Vagina (tissue), 2 donors: ENCODE measurements at regions not wholly inside any gene's neighbourhood (a gene's known extent, or its start where the extent isn't known, plus 50 kb on each side); places are given as distances from the start of the nearest gene placed in this dataset.

Experiments used
- DNase-seq, 2 donors: peaks; one replicate each; pipeline ENCODE4 v3.0.0-alpha.2; 2017; ENCODE audit errors: extremely low spot score in 2 of 2
- H3K27ac ChIP-seq: fragments of 200-600 bp; sonication (generic); one replicate; pipeline ENCODE4 v1.5.1; 2019
- H3K27me3 ChIP-seq: fragments of 200-600 bp; sonication (generic); one replicate; pipeline ENCODE4 v1.5.1; 2019
- H3K36me3 ChIP-seq, 2 donors: fragments of 200-600 bp; sonication (generic); one replicate each; pipeline ENCODE4 v1.5.1; 2017 to 2019
- H3K4me1 ChIP-seq: fragments of 200-600 bp; sonication (generic); one replicate; pipeline ENCODE4 v1.5.1; 2019
- H3K4me3 ChIP-seq, 2 donors: fragments of 200-600 bp; sonication (generic); 1 replicate in 1 of 2; 2 replicates in 1 of 2; pipeline ENCODE4 v1.5.1; 2016 to 2019
- H3K9me3 ChIP-seq: fragments of 200-600 bp; sonication (generic); one replicate; pipeline ENCODE4 v1.5.1; 2019
- POLR2A ChIP-seq, 2 donors: fragments of 450-650 bp; IDR thresholded peaks; one replicate each; pipeline ENCODE4 v1.6.1; 2017; ENCODE audit warnings: antibody characterized with exemption in 2 of 2, mild to moderate bottlenecking in 2 of 2, moderate library complexity in 2 of 2
- POLR2AphosphoS5 ChIP-seq, 2 donors: sonication (generic); formaldehyde crosslinking; IDR thresholded peaks; one replicate each; pipeline ENCODE4 v1.9.0; 2017; ENCODE audit warnings: antibody characterized with exemption in 2 of 2, mild to moderate bottlenecking in 2 of 2, low read depth in 1 of 2; ENCODE audit not compliant: insufficient read depth in 1 of 2
- intact Hi-C: fragments of 100-400 bp; cut with DNase I; formaldehyde crosslinking; loops from one replicate; pipeline ENCODE4 v1.15.1; 2023
- TF ChIP-seq, protein P1 (sequence below), 3 experiments: fragments of 450-650 bp in 2 of 3; fragments of 200-600 bp in 1 of 3; sonication (generic) in 1 of 3; IDR thresholded peaks; one replicate each; pipeline ENCODE4 v1.5.1; 2017 to 2019; ENCODE audit warnings: antibody characterized with exemption in 3 of 3, mild to moderate bottlenecking in 2 of 3, moderate library complexity in 2 of 3

DNA sequence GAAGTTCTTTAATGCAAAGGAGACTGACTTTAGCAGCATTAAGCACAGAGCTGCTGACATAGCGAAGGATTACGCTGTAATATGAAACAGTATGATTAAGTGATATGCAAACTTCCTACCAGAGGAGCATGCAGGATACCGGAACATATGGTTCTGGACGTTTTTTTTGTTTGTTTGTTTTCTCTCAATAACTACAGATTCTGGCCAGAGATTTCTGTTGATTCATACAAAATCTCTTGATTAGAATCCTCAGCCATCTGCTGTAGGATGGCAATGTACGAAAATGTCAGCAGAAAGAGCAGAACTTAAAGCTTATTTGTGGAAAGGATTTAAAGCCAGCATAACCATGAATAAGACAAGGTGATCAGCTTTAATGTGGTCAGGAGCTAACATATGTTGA, 970.7 kb downstream of the KCNT2 start:
- DNase-seq = no peak
- intact Hi-C loops = no loop called here
- TF ChIP-seq, protein P1, sequence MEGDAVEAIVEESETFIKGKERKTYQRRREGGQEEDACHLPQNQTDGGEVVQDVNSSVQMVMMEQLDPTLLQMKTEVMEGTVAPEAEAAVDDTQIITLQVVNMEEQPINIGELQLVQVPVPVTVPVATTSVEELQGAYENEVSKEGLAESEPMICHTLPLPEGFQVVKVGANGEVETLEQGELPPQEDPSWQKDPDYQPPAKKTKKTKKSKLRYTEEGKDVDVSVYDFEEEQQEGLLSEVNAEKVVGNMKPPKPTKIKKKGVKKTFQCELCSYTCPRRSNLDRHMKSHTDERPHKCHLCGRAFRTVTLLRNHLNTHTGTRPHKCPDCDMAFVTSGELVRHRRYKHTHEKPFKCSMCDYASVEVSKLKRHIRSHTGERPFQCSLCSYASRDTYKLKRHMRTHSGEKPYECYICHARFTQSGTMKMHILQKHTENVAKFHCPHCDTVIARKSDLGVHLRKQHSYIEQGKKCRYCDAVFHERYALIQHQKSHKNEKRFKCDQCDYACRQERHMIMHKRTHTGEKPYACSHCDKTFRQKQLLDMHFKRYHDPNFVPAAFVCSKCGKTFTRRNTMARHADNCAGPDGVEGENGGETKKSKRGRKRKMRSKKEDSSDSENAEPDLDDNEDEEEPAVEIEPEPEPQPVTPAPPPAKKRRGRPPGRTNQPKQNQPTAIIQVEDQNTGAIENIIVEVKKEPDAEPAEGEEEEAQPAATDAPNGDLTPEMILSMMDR (IDR thresholded peaks at IDR 0.05) = no peak
- TF ChIP-seq POLR2AphosphoS5 (IDR thresholded peaks at IDR 0.05; ENCODE audit: insufficient read depth in 1 of 2, low read depth in 1 of 2) (no peak), POLR2A (IDR thresholded peaks at IDR 0.05) (no peak)

GRCh38 chr1:195618287-195618686, 990.0 kb downstream of the KCNT2 start:
- DNase-seq = no peak
- no peaks in the 10 kb centered on the region for H3K27me3 ChIP-seq
- no peak overlapping the region for H3K27ac ChIP-seq
- H3K36me3 ChIP-seq = no peaks in the 10 kb centered on the region
- intact Hi-C loops = no loop called here
- no peak overlapping the region for H3K4me3 ChIP-seq
- H3K9me3 ChIP-seq = no peaks in the 10 kb centered on the region
- no peak for TF ChIP-seq POLR2A (IDR thresholded peaks at IDR 0.05)
- TF ChIP-seq POLR2AphosphoS5 (IDR thresholded peaks at IDR 0.05; ENCODE audit: insufficient read depth in 1 of 2, low read depth in 1 of 2) = no peak
- TF ChIP-seq, protein P1 (IDR thresholded peaks at IDR 0.05) = no peak
- no peaks in the 10 kb centered on the region for H3K4me1 ChIP-seq

More for the DNA sequence above, 970.7 kb downstream of the KCNT2 start:
- H3K4me1 ChIP-seq = no peaks in the 10 kb centered on the region
- no peak overlapping the region for H3K27ac ChIP-seq
- no peak overlapping the region for H3K4me3 ChIP-seq
- H3K36me3 ChIP-seq = no peaks in the 10 kb centered on the region
- no peaks in the 10 kb centered on the region for H3K27me3 ChIP-seq
- no peaks in the 10 kb centered on the region for H3K9me3 ChIP-seq

DNA sequence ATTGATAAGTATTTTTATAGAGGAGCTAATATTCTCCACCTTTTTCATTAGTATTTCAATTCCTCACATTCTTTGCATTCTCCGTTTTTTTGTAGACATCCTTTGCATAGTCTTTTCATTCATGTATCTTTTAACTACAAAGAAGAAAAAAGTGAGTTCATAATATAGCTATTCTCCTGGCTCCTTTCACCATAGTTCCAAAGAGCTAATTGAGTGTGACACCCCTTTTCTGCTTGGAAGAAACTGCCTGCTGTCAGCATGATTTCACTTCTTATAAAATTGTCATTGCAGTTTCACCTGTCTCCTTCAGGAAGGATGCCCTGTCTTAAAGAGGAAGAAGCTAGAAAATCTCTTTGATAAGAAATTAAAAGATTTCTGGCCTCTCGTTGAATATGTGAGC, 991.1 kb downstream of the KCNT2 start:
- Histone ChIP-seq H3K4me3 (no peak overlapping the region), H3K27ac (no peak overlapping the region), H3K36me3 (no peaks in the 10 kb centered on the region), H3K27me3 (no peaks in the 10 kb centered on the region), H3K9me3 (no peaks in the 10 kb centered on the region), H3K4me1 (no peaks in the 10 kb centered on the region)
- no peak for DNase-seq
- no peak for TF ChIP-seq POLR2A (IDR thresholded peaks at IDR 0.05)
- TF ChIP-seq, protein P1 (IDR thresholded peaks at IDR 0.05) = no peak
- TF ChIP-seq POLR2AphosphoS5 (IDR thresholded peaks at IDR 0.05; ENCODE audit: insufficient read depth in 1 of 2, low read depth in 1 of 2) = no peak
- intact Hi-C loops = no loop called here

DNA sequence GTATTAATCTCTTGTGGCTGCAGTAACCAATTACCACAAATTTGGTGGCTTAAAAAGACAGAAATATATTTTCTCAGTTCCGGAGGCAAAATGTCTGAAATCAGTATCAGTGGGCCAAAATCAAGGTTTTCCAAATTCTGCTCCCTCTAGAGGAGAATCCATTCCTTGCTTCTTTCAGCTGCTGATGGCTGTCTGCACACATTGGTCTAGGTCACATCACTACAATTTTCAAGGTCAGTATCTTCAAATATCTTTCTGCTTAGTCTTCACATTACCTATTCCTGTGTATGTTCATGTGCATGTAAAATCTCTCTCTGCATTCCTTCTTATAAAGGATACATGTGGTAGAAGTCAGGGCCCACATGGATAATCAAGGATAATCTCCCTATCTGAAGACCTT, 999.4 kb downstream of the KCNT2 start:
- H3K27me3 ChIP-seq = no peaks in the 10 kb centered on the region
- H3K9me3 ChIP-seq = no peaks in the 10 kb centered on the region
- no peak overlapping the region for H3K4me3 ChIP-seq
- no peaks in the 10 kb centered on the region for H3K4me1 ChIP-seq
- no peak overlapping the region for H3K27ac ChIP-seq
- intact Hi-C loops = no loop called here
- no peaks in the 10 kb centered on the region for H3K36me3 ChIP-seq
- TF ChIP-seq, protein P1 (IDR thresholded peaks at IDR 0.05) = no peak
- no peak for TF ChIP-seq POLR2A (IDR thresholded peaks at IDR 0.05)
- DNase-seq = no peak

- no peaks in the 10 kb centered on the region for H3K9me3 ChIP-seq
- no peaks in the 10 kb centered on the region for H3K4me1 ChIP-seq
- intact Hi-C loops = no loop called here
- DNase-seq = no peak
- no peaks in the 10 kb centered on the region for H3K36me3 ChIP-seq
- H3K4me3 ChIP-seq = no peak overlapping the region
- no peaks in the 10 kb centered on the region for H3K27me3 ChIP-seq
- TF ChIP-seq, protein P1 (IDR thresholded peaks at IDR 0.05) = no peak
- TF ChIP-seq POLR2A (IDR thresholded peaks at IDR 0.05) (no peak), POLR2AphosphoS5 (IDR thresholded peaks at IDR 0.05; ENCODE audit: insufficient read depth in 1 of 2, low read depth in 1 of 2) (no peak)
- H3K27ac ChIP-seq = no peak overlapping the region
These were observed 1001.8 kb downstream of the KCNT2 start for GRCh38 chr1:195606483-195606882.
